NCI-H446 treated with DMSO at 0.1 percent for 48 hours (cell line): ENCODE measurements at regions not wholly inside any gene's neighbourhood (a gene's known extent, or its start where the extent isn't known, plus 50 kb on each side); places are given as distances from the start of the nearest gene placed in this dataset.
A peak's percentile ranks its signal among the peaks of the same experiment; 100 is the strongest.
"Not testable (repeated sequence)": the region's sequence is repeated elsewhere in the genome, so short reads cannot be mapped to it uniquely, and the experiment has no call there.

Experiments used
- DNase-seq: peaks from one replicate; lab custom pipeline; 2025; lab: John Stamatoyannopoulos, UW

DNA sequence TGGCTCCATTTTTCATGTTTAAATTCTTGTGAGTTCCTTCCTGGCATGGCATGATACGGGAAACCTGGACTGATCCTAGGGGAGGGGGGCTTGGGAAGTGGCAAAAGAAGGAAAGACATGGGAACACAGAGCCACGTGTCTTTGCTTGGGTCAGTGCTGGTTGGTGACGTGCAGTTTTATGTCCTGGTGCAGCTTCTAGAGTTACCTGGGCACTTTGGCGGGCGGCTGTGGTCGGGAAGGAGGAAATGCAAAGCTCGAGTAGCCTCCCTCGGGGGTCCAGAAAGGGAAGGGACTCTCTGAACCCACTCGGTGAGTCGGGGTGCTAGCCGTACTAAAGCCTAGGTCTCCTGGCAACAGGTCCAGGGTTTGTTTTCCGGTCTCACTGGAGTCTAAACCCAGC lies 94.6 kb downstream of the APOB start:
- DNase-seq = no peak

DNA sequence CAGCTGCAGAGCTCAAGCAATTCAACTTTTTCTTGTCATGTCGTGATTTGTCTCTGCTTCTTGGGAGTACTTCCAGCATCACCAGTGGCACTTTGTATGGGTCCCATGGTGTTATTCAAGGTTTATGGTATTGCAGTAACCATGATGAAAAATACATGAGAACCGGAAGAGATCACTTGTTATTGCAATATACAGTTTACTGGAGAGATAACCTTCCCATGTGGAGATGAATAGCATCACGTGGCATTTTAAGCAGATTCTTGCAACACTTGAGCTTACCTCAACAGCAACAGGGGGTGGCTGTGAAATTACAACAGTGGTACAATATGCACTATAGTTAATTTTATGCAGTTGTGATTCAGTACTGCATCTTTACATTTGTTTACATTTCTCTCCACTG lies 97.4 kb downstream of the APOB start:
- no peak for DNase-seq

DNA sequence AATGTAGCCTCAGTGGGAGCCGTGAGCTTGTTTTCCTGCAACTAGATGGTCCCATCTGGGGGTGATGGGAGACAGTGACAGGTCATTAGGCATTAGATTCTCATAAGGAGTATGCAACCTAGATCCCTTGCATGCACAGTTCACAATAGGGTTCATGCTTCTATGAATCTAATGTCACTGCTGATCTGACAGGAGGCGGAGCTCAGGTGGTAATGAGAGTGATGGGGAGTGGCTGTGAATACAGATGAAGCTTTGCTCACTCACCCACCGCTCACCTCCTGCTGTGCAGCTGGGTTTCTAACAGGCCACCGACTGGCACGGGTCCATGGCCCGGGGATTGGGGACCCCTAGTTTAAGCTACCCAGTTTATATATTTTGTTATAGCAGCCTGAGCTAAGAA lies 100.2 kb downstream of the APOB start:
- DNase-seq = not testable (repeated sequence)

DNA sequence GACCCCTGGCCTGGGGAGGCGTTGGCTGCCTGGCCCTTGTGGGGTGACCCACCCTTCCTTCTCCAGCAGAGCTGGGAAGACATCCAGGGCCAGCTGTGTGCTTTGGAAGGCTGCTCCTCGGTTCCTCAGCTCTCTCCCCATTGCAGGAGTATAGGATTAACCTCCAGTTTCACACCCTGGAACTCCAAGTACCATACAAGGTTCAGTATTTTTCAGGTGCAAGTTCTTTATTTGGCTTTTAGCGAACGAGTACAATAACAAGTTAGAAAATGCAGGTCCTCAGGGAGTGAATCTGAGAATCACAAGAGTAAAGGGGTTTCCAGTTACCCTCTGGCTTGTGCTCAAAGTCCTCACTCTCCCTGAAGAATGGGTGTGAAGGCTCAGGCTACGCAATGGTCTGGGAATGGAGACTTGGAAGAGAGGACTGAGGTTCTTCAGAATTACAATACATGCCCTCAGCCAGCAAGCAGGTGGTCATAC lies 101.2 kb downstream of the APOB start:
- DNase-seq = no peak

DNA sequence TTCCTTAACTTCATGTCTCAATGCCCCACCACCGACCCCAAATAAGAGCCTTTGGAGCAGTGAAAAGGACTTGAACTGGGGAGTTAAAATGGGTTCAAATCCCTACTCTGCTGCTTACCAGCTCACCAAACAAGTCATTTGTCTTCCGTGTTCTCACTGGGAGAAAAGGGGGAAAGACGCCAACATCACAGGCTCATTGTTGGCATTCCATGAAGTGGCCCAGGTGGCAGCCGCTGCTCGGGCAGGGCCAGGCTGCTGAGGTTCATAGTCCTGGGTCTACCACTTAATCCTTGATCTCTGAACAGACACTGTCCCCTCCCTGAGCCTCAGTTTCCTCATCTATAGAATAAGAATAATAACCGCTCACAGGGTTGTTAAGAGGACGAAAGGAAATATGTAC lies 103.0 kb downstream of the APOB start:
- DNase-seq = no peak

DNA sequence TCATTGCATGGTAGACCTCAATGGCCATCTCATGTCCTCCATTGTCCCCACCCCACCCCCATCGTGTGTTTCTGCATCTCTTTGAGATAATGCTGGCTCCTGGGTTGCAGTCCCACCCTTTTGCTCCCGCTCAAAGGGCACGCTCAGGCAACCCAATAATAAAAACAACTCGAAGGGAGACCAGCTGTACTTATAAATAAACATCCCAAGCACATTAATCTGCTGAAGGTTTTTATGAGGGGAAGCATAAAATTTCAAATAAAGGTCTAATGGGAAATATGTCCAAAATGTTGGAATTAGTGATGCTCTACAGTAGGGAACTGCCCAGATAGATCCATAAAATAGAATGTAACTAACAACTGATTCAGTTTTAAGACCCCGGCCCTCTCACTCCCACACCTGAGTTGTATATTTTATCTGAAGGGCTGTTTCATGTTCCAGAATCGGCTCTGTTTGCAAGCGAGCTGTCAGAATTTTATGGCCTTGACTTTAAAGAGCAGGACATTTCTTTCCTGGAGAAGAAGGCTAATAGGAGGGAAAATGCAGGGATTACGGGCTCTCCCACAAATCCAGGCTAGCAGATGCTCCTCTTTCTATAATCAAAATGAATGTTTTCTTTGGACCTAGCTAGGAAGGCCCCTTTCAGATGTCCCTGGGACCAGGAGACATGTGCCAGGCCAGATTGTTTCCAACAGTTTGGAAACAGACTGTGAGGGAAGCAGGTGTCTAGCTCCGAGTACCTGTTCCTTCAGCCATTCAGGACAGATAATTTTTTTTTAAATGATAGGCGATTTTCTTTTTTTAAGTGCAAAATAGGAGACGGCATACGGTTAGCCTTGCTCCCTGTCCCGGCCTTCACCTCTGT lies 103.7 kb downstream of the APOB start:
- DNase-seq = no peak

DNA sequence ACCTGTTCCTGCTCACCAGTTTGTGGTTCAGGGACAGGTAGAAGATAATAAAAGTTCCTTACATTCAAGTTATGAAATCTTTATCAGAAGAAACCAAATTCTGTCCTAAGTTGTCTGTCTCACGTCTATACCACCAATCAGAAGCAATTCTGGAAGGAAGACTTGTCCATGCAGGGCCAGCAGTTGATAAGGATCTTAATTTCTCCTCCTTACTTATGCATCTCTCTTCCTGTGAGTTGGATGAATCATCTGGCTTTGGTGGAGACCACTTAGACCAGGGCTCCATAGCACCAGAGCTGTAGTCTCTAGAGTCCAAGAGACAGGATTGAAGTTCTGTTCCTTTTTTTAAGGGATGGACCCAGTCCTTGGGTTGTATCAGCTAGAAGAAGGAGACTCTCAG lies 106.5 kb downstream of the APOB start:
- no peak for DNase-seq

DNA sequence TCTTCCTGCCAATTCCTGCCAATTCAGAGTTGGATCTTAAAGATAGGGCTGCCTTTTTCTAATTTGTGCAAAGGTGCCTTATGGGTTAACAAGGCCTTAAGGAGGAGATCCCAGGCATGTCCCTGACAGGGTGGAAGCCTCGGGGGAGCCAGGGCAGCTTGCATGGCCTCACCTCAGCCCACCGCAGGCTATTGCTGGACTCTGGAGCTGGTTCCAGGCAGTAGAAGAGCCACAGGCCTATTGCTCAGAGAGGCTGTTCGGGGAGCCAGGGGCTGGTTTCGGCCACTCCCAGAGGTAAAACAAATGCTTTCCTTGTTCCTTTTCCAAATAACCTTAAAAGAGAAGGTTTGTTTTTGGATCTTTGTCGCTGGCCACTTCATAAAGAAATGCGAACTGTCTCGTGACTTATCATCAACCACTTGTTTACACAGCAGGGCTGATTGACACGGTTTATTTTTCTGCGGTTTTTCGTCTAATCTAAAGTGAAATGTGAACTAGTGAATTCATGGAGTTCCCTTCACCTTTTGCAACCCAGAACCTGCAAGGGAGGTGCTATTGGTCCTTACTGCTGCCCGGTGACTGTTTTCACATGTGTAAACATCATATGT lies 108.6 kb downstream of the APOB start:
- DNase-seq = no peak

DNA sequence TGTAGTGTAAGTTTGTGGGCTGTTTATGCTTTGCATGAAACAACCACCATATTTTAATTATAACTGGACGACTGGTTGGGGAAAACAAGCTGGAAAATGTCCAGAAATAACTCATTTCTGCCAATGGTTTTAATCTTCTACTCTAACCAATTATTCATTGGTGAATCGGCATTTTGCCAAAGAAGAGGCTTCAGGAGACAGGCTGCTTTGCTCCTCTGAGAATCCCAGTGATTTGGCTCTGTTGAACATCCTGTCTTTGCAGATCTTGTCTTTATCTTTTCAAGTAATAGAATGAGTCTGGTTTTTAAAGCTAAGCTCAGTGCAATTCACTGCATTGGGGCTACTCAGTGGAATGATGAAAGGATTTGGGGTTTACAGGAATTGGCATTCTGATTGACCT lies 109.6 kb downstream of the APOB start:
- peak; percentile 82 for DNase-seq

DNA sequence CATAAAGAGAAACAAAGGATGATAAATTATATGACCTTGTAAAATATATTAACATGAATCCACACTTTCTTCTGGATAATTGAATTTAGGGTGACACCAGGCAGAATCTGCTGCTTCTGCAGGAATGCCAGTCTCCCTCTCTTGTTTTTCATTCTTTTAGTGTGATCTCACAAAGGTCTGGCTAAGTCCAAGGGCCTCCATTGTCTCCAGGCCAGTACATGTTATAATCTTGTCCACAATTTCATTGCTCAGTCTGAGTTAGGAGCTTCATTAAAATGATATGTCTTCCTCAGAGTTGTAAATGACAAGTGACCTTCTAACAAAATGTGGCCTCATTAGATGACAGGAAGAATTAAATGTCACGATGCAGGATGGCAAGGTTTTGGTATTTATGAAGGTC lies 110.2 kb downstream of the APOB start:
- DNase-seq = no peak

DNA sequence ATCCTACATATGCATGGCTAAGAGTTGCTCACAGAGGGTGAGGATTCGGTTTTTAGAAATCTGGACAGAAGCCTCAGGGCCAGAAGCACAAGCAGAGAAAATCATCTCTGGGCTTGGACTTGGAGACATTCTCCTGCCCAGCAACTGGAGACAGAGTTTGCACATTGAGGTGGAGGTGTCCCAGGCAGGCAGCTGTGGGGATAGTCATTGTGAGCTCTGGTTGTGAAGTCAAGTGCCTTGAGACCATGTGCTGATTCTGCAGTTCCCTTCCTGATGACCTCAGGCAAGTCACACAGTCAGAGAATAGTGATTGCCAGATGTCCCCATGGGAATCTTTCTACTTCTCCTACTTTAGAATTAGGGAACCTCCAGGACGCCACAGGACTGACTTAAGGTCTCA lies 108.4 kb upstream of the LDAH start:
- no peak for DNase-seq

DNA sequence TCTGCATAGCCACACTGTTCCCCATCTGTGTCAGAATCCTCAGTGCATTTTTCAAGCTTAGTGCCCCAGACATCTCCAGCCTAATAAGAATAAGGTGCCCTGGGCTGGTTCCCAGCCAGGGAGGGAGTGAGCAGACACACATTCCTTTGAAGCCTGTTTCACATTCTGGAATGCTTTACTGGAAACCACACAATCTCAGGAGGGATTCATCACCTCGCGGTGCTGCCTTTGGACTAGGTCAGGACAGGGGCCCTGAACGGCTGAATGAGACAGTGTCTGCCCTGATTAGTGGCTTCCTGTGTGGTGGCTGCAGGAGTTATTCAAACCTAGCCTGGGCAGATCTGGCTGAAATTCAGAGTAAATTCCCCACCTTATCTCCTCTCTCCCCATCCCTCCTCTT lies 108.0 kb upstream of the LDAH start:
- DNase-seq = no peak

DNA sequence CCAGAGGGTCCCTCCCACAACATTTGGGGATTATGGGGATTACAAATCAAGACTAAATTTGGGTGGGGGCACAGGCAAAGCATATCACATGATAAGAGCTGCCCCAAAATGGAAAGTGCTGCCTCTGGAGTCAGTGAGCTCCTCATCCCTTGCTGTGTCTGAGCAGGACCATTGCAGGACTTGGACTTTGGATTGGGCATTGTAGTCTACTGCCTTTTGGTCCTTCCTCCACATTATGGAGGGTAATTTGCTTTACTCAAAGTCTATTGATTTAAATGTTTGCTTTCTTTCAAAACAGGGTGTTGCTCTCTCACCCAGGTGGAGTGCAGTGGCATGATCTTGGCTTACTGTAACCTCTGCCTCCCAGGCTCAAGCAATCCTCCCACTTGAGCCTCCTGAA lies 106.8 kb upstream of the LDAH start:
- DNase-seq = no peak

DNA sequence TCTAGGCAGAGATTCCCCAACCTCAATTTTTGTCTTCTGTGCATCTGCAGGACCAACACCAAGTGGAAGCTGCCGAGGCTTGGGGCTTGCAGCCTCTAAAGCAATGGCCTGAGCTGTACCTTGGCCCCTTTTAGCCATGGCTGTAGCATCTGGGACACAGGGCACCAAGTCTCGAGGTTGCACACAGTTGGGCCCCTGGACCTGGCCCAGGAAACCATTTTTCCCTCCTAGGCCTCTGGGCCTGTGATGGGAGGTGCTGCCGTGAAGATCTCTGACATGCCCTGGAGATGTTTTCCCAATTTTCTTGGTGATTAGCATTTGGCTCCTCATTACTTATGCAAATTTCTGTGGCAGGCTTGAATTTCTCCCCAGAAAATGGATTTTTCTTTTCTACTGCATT lies 105.7 kb upstream of the LDAH start:
- no peak for DNase-seq

DNA sequence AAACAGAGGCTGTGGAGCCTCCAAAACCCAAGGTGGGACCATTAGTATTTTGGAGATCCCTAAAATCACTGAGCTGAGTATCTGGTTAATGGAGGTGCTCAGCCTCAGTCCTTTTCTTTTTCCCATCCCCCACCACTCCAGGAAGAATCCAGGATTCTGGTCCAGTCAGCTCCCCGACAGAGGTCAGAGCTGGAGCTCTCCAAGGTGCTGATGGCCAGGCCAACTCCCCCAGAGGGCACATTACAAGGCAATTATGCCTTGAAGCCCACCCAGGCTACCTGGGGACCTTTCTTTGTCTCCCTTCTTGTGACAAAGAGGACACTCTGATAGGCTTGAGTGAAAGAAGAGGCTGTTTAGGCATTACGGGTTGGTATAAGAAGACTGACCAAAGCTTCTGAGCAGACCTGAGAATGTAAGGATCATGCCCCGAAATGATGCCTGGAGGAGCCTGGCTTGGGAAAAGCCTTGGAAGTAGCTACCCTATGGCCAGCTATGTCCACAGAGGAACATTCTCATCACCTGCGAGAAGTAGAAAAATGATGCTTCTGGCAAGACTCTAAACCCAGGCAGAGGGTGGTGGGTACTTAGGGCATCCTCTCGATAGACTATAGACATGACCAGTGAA lies 102.5 kb upstream of the LDAH start:
- no peak for DNase-seq

DNA sequence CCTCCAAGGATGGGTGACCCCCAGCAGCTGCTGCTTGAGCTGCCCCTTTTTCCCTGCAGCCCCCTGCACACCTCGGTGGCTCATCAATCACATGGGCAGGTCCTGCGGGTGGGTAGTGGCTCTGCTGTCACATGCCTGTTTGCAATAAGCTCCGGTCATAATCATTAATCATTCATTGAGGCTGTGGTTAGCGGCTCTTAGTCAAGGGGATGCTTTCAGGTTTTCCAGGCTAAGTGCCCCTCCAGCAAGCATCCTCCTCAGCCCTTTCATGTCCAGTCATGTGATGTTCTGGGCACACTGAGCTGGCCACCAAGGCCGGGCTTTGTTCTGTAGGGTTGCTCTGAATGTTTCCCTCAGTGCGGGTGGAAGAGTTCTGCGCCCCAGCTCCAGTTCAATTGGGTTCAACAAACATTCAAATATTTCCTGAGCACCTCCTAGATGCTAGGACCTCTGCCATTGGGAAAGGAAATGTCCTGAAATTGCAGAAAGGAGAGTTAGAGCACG lies 96.4 kb upstream of the LDAH start:
- DNase-seq = no peak

DNA sequence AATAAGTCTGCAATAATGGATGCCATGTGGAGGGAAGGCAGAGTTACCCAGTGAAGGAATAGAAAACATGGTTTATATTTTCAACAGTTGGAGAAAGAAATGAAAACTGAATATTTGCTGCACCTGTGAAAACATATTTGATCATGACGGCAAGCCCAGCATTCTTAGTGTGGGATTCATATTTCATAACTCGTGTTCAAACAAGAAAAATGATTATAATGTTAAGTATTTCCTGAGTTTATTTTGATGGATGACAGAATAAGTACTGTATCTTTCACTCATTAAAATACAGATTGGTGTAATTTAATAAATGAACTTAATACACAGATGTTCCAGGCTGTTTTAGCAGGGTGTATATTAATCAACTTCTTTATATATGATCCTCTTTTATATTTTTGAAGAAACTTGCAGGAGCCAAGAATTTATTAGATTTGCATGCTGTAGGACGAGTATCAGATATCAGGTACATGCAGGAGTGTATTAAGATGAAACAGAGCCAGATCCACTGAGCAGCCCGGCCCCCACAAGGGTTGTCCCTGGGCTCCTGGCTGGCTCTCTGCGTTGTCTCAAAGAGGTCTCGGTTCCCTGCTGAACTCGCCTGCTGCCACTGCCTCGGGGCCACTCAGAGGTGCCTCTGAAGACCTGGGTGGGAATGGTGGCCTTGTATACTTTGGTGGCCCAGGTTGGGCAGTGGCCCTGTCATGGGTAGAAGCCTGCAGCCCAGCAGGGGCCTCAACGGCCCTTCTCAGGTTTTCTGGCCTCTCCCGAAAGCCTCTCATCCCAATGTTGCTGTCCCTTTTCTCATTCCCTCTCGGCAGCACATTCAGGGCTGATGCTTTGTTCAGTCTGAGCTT lies 95.0 kb upstream of the LDAH start:
- DNase-seq = no peak

DNA sequence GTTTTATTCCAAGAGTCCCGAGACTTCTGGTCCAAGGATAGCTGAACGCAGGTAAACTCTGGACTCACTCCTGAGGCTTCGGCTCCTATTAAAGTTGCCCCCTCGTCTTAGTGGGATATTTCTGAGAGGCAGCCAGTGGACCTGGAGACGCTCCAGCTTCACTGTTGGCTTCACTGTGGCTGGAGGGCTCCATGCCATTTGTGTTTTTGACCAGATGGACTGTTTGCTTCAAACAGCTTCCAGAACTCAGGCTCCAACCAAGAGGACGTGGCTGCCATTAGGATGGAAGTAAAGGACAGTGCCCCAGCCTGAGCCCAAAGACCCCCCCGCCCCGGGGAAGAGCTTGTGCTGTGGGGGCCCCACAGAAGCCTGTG lies 94.4 kb upstream of the LDAH start:
- DNase-seq = no peak

DNA sequence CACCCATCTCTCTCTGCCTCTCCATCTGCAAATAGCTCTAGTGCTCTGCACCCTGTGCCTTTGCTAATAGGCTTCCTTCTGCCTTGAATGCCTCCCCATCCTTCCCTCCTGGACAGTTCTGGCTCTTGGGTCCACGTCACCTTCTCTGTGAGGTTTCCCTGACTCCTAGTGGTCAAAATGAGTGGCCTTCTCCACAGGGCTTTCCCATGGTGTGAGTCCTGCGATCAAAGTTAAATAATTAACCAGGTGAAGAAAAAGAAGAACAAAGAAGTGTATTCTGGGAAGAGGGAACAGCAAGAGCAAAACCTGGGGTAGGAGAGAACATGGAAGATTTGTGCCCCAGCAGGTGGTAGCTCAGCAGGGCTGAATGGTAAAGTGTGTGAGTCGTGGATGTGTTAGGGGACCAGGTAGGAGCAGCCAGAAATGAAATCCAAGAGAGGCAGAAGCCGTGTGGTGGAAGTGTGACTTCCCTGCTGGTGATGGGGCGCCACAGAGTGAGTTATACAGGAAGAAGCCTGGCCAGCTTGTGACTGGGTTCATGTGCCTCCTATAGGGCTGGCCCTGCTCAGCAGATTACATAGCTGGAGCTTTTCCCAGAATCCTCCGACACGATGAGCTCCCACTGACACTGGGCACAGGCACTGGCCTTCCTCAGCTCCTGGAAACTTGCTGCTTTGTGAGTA lies 93.8 kb upstream of the LDAH start:
- peak; percentile 85 for DNase-seq

DNA sequence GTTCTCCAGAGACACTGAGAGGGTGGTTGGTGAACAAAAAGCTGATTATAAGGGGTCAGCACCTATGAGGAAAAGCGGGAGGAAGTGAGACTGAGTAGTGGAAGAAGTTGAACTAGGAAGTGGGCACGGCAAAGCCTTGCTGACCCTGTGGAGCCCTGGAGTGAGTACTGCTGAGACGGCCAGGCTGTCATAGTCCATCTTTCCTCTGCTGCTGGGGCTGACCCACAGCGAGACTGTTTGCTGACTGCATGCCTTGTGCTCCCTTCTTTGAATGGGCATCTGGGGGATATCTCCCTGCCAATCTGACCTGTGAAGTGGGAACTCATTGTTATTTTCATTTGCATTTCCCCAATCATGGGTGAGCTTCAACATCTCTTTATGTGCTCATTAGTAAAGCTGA lies 92.4 kb upstream of the LDAH start:
- DNase-seq = no peak

DNA sequence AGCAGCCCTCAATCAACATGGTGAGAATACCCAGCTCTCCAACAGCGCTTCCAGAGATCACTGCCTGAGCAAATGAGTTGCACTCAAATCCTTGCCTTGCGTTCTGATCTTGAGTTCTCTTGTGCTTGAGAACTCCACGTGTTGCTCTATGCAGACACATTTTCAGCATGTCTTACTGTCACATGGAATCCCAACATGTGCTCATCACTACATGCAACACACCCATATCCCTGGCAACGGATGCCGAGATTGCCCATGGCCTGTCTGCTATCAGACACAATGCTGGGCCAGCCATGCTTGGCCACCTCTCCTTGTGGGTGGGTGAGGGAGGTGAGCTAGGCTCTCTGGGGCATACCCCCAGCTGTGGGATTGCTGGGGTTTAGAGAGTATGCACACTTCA lies 91.9 kb upstream of the LDAH start:
- no peak for DNase-seq

DNA sequence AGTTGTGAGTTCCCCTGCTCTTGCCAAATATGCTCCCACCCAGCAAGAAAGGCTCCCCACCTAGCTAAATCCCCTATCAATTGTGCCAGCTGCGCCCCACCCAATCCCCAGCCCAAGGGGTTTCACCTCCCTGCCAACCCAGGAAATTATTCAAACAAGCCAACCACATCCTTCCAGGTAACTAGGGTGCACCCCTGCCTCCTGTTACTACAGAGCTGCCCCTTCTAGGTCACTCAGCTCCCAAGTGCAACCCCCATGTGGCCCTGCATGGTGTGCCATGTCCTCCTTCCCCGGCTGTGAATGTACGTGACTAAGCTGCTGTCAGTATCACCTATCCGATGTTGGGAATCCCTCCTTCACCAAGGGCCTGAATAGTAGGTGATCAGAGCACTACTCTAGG lies 91.2 kb upstream of the LDAH start:
- DNase-seq = no peak
